Thyroid gland (tissue), 4 donors: ENCODE measurements at regions not wholly inside any gene's neighbourhood (a gene's known extent, or its start where the extent isn't known, plus 50 kb on each side); places are given as distances from the start of the nearest gene placed in this dataset.

Source experiments
- DNase-seq, 2 donors: peaks; one replicate each; pipeline ENCODE4 v3.0.0-alpha.2; 2019
- H3K27ac ChIP-seq, 3 donors: fragments of 200-600 bp; sonication (generic); 1 replicate in 2 of 3; 2 replicates in 1 of 3; pipeline ENCODE4 v1.5.1; 2016 to 2019; ENCODE audit warnings: mild to moderate bottlenecking in 1 of 3, moderate library complexity in 1 of 3
- H3K27me3 ChIP-seq: fragments of 200-600 bp; sonication (generic); one replicate; pipeline ENCODE4 v1.5.1; 2019
- H3K36me3 ChIP-seq, 2 donors: fragments of 200-600 bp; sonication (generic); one replicate each; pipeline ENCODE4 v1.5.1; 2016 to 2019
- H3K4me1 ChIP-seq, 2 donors: fragments of 200-600 bp; sonication (generic); one replicate each; pipeline ENCODE4 v1.5.1; 2017 to 2019
- H3K4me3 ChIP-seq, 3 donors: fragments of 200-600 bp; sonication (generic); replicated peaks in 1 of 3; 1 replicate in 2 of 3; 2 replicates in 1 of 3; pipeline ENCODE4 v1.5.1; 2016; ENCODE audit warnings: mild to moderate bottlenecking in 1 of 3
- H3K9me3 ChIP-seq: fragments of 200-600 bp; sonication (generic); one replicate; pipeline ENCODE4 v1.5.1; 2017
- POLR2A ChIP-seq, 2 donors: fragments of 450-650 bp; IDR thresholded peaks; one replicate each; pipeline ENCODE4 v1.6.1; 2017; ENCODE audit warnings: antibody characterized with exemption in 2 of 2, mild to moderate bottlenecking in 2 of 2, moderate library complexity in 1 of 2
- WGBS, 2 donors: methylation state at CpG; one replicate each; pipeline ENCODE4 v1.1.5; 2017; 5-methylcytosine and 5-hydroxymethylcytosine counted together
- intact Hi-C: fragments of 100-400 bp; cut with DNase I; formaldehyde crosslinking; loops from one replicate; pipeline ENCODE4 v1.15.1; 2023
- TF ChIP-seq, protein P1 (sequence below), 6 experiments: fragments of 200-600 bp in 3 of 6; fragments of 450-650 bp in 3 of 6; sonication (generic) in 3 of 6; IDR thresholded peaks; one replicate each; pipeline ENCODE4 v1.5.1; 2016 to 2019; ENCODE audit warnings: antibody characterized with exemption in 6 of 6, mild to moderate bottlenecking in 2 of 6, inconsistent platforms in 1 of 6, moderate library complexity in 1 of 6

DNA sequence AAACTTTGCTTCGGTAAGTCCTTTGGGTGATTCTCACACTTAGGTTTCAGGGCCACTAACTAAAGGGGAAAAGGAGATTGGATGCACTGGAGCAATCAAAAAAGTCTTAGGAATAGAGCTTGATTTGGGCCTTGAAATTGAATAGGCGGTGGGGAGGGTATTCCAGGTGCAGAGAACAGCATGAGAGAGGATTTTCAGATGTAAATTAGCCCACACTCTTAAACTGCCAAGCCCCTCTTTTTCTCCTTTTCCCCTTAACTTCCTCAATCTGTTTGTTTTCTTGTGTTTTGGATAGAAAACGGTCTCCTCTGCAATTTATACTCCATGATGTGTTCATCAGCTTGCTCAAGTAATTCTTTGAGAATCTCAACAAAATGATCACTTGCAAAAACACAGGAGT is 62.1 kb upstream of the RIPOR2 start:
- WGBS, 2 donors: 86 to 92% methylated on average over 3 of the region's 3 CpGs

DNA sequence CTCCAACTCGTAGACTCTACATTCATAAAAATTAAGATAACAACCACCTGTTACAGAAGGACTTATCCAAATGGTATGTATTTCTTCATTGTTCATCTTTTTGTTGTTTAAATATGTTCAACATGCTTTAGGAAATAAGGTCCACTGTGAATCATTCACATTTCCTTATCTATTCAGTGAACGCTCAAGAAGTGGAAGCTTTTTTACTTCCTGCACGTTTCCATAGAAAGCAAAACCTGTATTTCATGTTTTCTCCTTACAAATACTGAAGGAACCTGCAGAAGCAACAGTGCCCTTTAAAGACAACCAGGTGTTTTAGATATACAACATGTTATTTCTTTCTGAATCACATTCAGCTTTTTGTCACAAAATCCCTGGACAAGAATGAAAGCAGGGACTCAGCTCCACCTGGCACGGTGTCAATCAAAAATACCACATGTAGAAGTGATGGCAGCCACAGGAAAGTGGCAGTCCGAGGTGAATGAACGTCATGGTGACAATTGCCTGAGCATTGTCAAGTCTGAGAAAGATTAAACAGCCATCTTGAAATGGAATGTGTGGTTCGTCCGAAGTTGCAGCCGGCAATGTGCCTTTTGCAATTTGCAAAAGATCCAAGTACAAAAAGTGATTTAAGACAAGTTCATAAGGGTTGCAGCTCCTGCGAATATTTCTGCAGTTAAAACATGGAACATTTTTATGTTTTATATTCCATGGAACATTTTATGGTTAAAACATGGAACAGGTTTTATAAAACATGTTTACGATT is 66.7 kb upstream of the RIPOR2 start:
- H3K27ac ChIP-seq: no peak overlapping the region
- H3K9me3 ChIP-seq: no peaks in the 10 kb centered on the region
- peak in 1 of 2 donors; percentile 17 for DNase-seq
- intact Hi-C loops: no loop called here
- no peaks in the 10 kb centered on the region for H3K36me3 ChIP-seq
- H3K27me3 ChIP-seq: no peaks in the 10 kb centered on the region
- peaks cover 37 to 50% of the 10 kb centered on the region in 2 donors for H3K4me1 ChIP-seq
- WGBS, 2 donors: 59 to 62% methylated on average over 11 of the region's 11 CpGs
- no peak overlapping the region for H3K4me3 ChIP-seq
- TF ChIP-seq, protein P1, sequence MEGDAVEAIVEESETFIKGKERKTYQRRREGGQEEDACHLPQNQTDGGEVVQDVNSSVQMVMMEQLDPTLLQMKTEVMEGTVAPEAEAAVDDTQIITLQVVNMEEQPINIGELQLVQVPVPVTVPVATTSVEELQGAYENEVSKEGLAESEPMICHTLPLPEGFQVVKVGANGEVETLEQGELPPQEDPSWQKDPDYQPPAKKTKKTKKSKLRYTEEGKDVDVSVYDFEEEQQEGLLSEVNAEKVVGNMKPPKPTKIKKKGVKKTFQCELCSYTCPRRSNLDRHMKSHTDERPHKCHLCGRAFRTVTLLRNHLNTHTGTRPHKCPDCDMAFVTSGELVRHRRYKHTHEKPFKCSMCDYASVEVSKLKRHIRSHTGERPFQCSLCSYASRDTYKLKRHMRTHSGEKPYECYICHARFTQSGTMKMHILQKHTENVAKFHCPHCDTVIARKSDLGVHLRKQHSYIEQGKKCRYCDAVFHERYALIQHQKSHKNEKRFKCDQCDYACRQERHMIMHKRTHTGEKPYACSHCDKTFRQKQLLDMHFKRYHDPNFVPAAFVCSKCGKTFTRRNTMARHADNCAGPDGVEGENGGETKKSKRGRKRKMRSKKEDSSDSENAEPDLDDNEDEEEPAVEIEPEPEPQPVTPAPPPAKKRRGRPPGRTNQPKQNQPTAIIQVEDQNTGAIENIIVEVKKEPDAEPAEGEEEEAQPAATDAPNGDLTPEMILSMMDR (IDR thresholded peaks at IDR 0.05): no peak
- no peak for TF ChIP-seq POLR2A (IDR thresholded peaks at IDR 0.05)

More for the DNA sequence above, 62.1 kb upstream of the RIPOR2 start:
- intact Hi-C loops: loop anchor here (10.0 kb wide), 1 partner anchor 143 kb away; no protein-coding TSS in a partner anchor
- Histone ChIP-seq H3K27me3 (no peaks in the 10 kb centered on the region), H3K4me3 (no peak overlapping the region), H3K36me3 (no peaks in the 10 kb centered on the region), H3K27ac (no peak overlapping the region), H3K4me1 (peaks cover 0 to 11% of the 10 kb centered on the region in 2 donors), H3K9me3 (no peaks in the 10 kb centered on the region)
- no peak for TF ChIP-seq POLR2A (IDR thresholded peaks at IDR 0.05)
- TF ChIP-seq, protein P1 (IDR thresholded peaks at IDR 0.05): no peak
- no peak for DNase-seq

DNA sequence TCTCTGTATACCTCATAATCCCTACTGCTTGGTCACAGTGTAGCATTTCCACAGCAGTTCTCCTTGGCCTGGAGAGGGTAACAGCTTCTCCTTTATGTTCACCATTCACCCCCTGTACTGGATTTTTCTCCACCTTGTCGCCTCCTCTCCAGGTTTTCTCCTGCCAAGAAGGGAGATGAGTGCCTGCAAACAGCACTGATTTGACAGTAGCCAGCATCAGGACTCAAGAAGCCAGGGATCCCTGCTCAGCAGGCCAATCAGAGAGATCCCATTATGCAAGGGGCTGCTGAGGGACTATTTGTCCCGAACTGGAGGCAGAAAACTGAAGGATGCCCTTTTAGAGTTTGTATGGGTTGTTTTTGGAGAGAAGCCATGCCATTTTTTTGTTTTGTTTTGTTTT is 68.6 kb upstream of the RIPOR2 start:
- H3K9me3 ChIP-seq: no peaks in the 10 kb centered on the region
- H3K27me3 ChIP-seq: no peaks in the 10 kb centered on the region
- no peak overlapping the region for H3K4me3 ChIP-seq
- no peaks in the 10 kb centered on the region for H3K36me3 ChIP-seq
- H3K27ac ChIP-seq: peak overlapping the region; percentile 87 to 90 (median 89)
- H3K4me1 ChIP-seq: peaks cover 38 to 55% of the 10 kb centered on the region in 2 donors
- intact Hi-C loops: no loop called here
- TF ChIP-seq, protein P1 (IDR thresholded peaks at IDR 0.05): no peak
- no peak for TF ChIP-seq POLR2A (IDR thresholded peaks at IDR 0.05)
- 27 to 38% methylated on average over 2 of the region's 2 CpGs for WGBS, 2 donors
- DNase-seq: peak; percentile 74 to 82

DNA sequence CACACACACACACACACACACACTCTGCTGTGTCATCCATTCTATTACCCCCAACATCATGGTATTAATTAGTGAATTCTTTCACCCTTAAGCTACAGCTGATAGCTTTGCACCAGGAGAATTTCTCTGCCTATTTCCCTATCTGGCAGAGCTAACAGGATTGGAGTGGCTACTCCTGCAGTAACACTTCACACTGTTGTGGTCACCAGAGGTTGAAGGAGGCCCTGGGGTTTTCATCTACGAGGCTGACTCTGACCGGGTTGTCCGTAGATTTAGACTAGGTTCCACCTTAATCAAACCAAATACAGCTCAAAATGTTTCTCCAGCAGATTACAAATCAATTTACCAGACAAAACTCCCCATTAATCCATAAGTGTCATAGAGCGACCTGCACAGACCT is 69.2 kb upstream of the RIPOR2 start:
- peak; percentile 79 to 80 for DNase-seq
- 20 to 26% methylated on average over 4 of the region's 4 CpGs for WGBS, 2 donors
- Histone ChIP-seq H3K9me3 (no peaks in the 10 kb centered on the region), H3K27ac (peak overlapping the region; percentile 87 to 90 (median 89)), H3K4me3 (no peak overlapping the region), H3K27me3 (no peaks in the 10 kb centered on the region), H3K36me3 (no peaks in the 10 kb centered on the region), H3K4me1 (peaks cover 38 to 55% of the 10 kb centered on the region in 2 donors)
- TF ChIP-seq, protein P1 (IDR thresholded peaks at IDR 0.05): no peak
- no peak for TF ChIP-seq POLR2A (IDR thresholded peaks at IDR 0.05)
- intact Hi-C loops: no loop called here

DNA sequence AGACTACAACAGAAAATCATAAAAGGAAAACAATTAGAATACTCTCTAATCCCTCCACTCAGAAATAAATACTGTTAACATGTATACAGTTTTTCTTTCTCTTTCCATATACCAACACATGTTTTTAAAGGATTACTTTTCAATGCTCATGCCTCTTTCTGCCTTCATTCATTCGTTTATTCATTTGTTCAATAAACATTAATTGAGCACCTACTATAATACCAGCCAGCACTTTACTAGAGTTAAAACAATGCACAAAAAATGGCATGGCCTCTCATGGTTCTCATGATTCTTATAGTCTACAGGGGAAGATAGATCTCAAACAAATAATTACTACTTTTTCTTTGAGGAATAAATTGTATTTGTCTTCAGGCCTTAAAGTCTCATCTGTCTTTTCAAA is 70.3 kb upstream of the RIPOR2 start:
- intact Hi-C loops: no loop called here
- WGBS, 2 donors: 96 to 97% methylated on average over 1 of the region's 1 CpG
- Histone ChIP-seq H3K27ac (peak overlapping the region; percentile 87 to 90 (median 89)), H3K4me3 (no peak overlapping the region), H3K27me3 (no peaks in the 10 kb centered on the region), H3K9me3 (no peaks in the 10 kb centered on the region), H3K36me3 (no peaks in the 10 kb centered on the region), H3K4me1 (peaks cover 38 to 58% of the 10 kb centered on the region in 2 donors)
- TF ChIP-seq POLR2A (IDR thresholded peaks at IDR 0.05): no peak
- TF ChIP-seq, protein P1 (IDR thresholded peaks at IDR 0.05): no peak
- no peak for DNase-seq
